ENCODE measurements at regions not wholly inside any gene's neighbourhood (a gene's known extent, or its start where the extent isn't known, plus 50 kb on each side); places are given as distances from the start of the nearest gene placed in this dataset.

- no peak overlapping the region for H3K4me3 ChIP-seq (replicated peaks; ENCODE audit: low read depth, low read length)
- no peak for DNase-seq (ENCODE audit: low read depth)
- TF ChIP-seq CTCF (IDR thresholded peaks at IDR 0.05; ENCODE audit: low read length, missing control alignments) = no peak
Observed at GRCh38 chr11:31995032-31995431, 95.8 kb upstream of the RCN1 start.

GRCh38 chr11:31987118-31988005 is 103.5 kb upstream of the RCN1 start:
- no peak for DNase-seq (ENCODE audit: low read depth)
- H3K4me3 ChIP-seq (replicated peaks; ENCODE audit: low read depth, low read length) = no peak overlapping the region
- TF ChIP-seq CTCF (IDR thresholded peaks at IDR 0.05; ENCODE audit: low read length, missing control alignments) = no peak

- no peak for TF ChIP-seq CTCF (IDR thresholded peaks at IDR 0.05; ENCODE audit: low read length, missing control alignments)
- H3K4me3 ChIP-seq (replicated peaks; ENCODE audit: low read depth, low read length) = no peak overlapping the region
- DNase-seq (ENCODE audit: low read depth) = no peak
Observed at GRCh38 chr11:31986201-31986889, 104.5 kb upstream of the RCN1 start.

- TF ChIP-seq CTCF (IDR thresholded peaks at IDR 0.05; ENCODE audit: low read length, missing control alignments) = no peak
- H3K4me3 ChIP-seq (replicated peaks; ENCODE audit: low read depth, low read length) = no peak overlapping the region
- DNase-seq (ENCODE audit: low read depth) = no peak
Observed at GRCh38 chr11:31981457-31981856, 109.4 kb upstream of the RCN1 start.

GRCh38 chr11:31977343-31977742 is 113.5 kb upstream of the RCN1 start:
- no peak overlapping the region for H3K4me3 ChIP-seq (replicated peaks; ENCODE audit: low read depth, low read length)
- no peak for DNase-seq (ENCODE audit: low read depth)
- TF ChIP-seq CTCF (IDR thresholded peaks at IDR 0.05; ENCODE audit: low read length, missing control alignments) = no peak

- H3K4me3 ChIP-seq (replicated peaks; ENCODE audit: low read depth, low read length) = no peak overlapping the region
- peak; percentile 12 for DNase-seq (ENCODE audit: low read depth)
- TF ChIP-seq CTCF (IDR thresholded peaks at IDR 0.05; ENCODE audit: low read length, missing control alignments) = no peak
Observed at GRCh38 chr11:31974366-31975136, 116.3 kb upstream of the RCN1 start.
